ENCODE measurements at regions not wholly inside any gene's neighbourhood (a gene's known extent, or its start where the extent isn't known, plus 50 kb on each side); places are given as distances from the start of the nearest gene placed in this dataset.
A peak's percentile ranks its signal among the peaks of the same experiment; 100 is the strongest.
"Not testable (repeated sequence)": the region's sequence is repeated elsewhere in the genome, so short reads cannot be mapped to it uniquely, and the experiment has no call there.

DNA sequence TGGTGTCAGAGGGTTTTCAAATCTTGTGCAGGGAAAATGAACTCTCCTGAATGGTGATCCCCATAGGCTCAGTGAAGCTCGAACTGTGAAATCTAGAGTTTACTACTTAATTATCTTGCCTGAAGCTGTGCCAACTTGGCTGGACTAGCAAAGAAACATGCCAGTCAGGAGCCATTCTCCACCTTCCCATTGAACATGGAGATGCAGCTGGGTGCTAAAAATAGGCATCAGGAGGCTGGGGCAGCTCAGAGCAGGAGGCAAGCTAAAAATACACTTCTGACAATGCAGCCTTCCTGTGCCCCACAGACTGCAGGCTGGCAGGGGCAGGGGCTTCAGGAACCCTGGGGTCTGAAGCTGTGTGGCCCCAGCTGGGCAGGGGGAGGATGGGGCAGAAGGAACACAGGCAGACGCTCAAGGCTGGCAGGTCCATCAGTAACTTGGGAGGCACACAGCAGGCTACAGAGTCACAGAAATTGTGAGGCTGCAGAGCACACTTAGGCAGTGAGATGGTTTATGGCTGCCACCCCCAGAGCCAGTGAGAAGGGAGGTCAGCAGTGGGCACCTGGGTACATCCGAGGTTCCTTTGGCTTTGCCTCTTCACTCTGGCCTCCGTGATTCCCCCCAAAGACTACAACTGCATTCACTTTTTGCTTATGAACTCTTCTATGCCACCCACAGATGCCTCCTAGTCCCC, 155.4 kb upstream of the KCND3 start:
- no peak for DNase-seq (ENCODE audit: low read depth)
- Histone ChIP-seq H3K27me3 (replicated peaks; ENCODE audit: control insufficient read depth, insufficient read depth, low read length) (peaks cover 30% of the 10 kb centered on the region), H3K4me3 (ENCODE audit: low read length) (no peak overlapping the region), H3K9ac (ENCODE audit: low read length) (no peak overlapping the region), H3K9me3 (ENCODE audit: control insufficient read depth, low read length) (peaks cover 9% of the 10 kb centered on the region), H3K4me1 (ENCODE audit: control insufficient read depth, insufficient read depth, low read length) (no peaks in the 10 kb centered on the region), H3K36me3 (ENCODE audit: control insufficient read depth, insufficient read depth, low read length, severe bottlenecking) (no peaks in the 10 kb centered on the region)

DNA sequence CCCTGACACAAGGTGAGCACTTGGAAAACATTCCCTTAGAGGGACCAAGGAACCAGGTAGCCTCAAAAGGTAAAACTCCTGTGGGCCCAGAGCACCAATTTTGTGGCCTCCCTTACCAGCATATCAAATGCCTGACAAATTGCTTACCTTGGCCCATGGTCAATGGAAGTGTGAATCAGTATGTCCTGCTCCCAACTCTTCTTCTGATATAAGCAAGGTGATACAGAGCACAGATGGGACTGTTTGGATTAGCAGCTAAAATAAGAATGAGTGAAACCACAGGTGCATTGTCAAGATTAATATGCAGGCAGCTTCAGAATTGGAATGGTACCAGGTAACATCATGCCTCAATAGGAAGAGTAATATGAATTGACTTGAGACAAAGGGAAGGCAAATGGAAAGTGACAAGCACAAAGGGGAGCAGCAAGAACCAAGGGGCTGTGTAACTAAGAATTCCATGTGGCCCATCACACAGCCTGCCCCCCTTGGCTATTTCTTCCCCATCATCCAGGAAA, 156.8 kb upstream of the KCND3 start:
- no peaks in the 10 kb centered on the region for H3K36me3 ChIP-seq (ENCODE audit: control insufficient read depth, insufficient read depth, low read length, severe bottlenecking)
- peaks cover 9% of the 10 kb centered on the region for H3K9me3 ChIP-seq (ENCODE audit: control insufficient read depth, low read length)
- DNase-seq (ENCODE audit: low read depth): no peak
- H3K27me3 ChIP-seq (replicated peaks; ENCODE audit: control insufficient read depth, insufficient read depth, low read length): peaks cover 27% of the 10 kb centered on the region
- no peak overlapping the region for H3K4me3 ChIP-seq (ENCODE audit: low read length)
- H3K4me1 ChIP-seq (ENCODE audit: control insufficient read depth, insufficient read depth, low read length): no peaks in the 10 kb centered on the region
- H3K9ac ChIP-seq (ENCODE audit: low read length): no peak overlapping the region

DNA sequence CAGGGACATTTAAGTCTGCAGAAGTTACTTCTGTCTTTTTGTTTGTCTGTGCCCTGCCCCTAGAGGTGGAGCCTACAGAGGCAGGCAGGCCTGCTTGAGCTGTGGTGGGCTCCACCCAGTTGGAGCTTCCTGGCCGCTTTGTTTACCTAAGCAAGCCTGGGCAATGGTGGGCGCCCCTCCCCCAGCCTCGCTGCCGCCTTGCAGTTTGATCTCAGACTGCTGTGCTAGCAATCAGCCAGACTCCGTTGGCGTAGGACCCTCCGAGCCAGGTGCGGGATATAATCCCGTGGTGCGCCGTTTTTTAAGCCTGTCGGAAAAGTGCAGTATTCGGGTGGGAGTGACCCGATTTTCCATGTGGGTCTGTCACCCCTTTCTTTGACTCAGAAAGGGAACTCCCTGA, 170.7 kb upstream of the KCND3 start:
- not testable (repeated sequence) for H3K36me3 ChIP-seq (ENCODE audit: control insufficient read depth, insufficient read depth, low read length, severe bottlenecking)

DNA sequence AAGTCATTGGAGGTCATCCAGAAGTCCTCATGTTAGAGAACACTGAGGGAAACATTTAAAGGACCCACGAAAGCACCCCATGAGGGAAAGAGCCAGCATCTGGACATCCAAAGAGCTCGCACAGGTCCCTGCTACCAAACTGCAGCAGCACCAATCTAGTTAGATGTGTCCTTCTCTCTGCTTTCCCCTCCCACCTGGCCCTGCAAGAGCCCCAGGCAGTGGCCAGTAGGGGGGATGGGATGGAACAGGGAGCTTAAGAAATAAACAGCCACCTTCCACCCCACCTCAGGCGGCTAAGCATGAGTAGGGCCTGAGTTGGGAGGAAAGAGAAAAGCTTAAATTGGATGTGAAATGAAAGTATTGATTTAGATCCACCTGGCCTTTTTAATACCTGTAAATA, 175.9 kb upstream of the KCND3 start:
- H3K4me1 ChIP-seq (ENCODE audit: control insufficient read depth, insufficient read depth, low read length): no peaks in the 10 kb centered on the region
- no peak for DNase-seq (ENCODE audit: low read depth)
- H3K27me3 ChIP-seq (replicated peaks; ENCODE audit: control insufficient read depth, insufficient read depth, low read length): peaks cover 5% of the 10 kb centered on the region
- H3K36me3 ChIP-seq (ENCODE audit: control insufficient read depth, insufficient read depth, low read length, severe bottlenecking): no peaks in the 10 kb centered on the region
- no peaks in the 10 kb centered on the region for H3K9me3 ChIP-seq (ENCODE audit: control insufficient read depth, low read length)
- no peak overlapping the region for H3K4me3 ChIP-seq (ENCODE audit: low read length)
- no peak overlapping the region for H3K9ac ChIP-seq (ENCODE audit: low read length)

More for the DNA sequence above, 170.7 kb upstream of the KCND3 start:
- not testable (repeated sequence) for H3K4me3 ChIP-seq (ENCODE audit: low read length); H3K9me3 ChIP-seq (ENCODE audit: control insufficient read depth, low read length); H3K27me3 ChIP-seq (replicated peaks; ENCODE audit: control insufficient read depth, insufficient read depth, low read length); DNase-seq (ENCODE audit: low read depth); H3K4me1 ChIP-seq (ENCODE audit: control insufficient read depth, insufficient read depth, low read length); H3K9ac ChIP-seq (ENCODE audit: low read length)

DNA sequence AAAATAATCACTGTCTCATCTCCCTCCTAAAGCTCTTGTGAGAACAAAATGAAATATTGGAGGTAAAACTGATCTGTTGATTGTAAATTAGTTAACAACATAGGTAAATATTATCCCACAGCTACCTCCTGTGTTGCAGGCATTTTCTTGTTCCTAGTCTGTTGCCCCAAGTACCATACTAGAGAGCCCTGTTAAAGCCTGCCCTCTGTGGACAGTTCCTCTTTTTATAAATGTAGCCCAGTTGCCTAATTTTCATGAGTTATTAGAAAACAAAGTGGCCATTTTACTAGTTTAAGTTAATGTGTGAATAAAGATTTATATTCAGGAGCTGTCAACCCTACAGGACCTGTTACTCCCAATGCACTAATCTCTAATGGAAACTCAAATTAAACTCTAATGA, 180.0 kb upstream of the KCND3 start:
- no peak for DNase-seq (ENCODE audit: low read depth)
- Histone ChIP-seq H3K4me3 (ENCODE audit: low read length) (no peak overlapping the region), H3K36me3 (ENCODE audit: control insufficient read depth, insufficient read depth, low read length, severe bottlenecking) (no peaks in the 10 kb centered on the region), H3K9ac (ENCODE audit: low read length) (no peak overlapping the region), H3K9me3 (ENCODE audit: control insufficient read depth, low read length) (no peaks in the 10 kb centered on the region), H3K4me1 (ENCODE audit: control insufficient read depth, insufficient read depth, low read length) (no peaks in the 10 kb centered on the region), H3K27me3 (replicated peaks; ENCODE audit: control insufficient read depth, insufficient read depth, low read length) (peaks cover 5% of the 10 kb centered on the region)

DNA sequence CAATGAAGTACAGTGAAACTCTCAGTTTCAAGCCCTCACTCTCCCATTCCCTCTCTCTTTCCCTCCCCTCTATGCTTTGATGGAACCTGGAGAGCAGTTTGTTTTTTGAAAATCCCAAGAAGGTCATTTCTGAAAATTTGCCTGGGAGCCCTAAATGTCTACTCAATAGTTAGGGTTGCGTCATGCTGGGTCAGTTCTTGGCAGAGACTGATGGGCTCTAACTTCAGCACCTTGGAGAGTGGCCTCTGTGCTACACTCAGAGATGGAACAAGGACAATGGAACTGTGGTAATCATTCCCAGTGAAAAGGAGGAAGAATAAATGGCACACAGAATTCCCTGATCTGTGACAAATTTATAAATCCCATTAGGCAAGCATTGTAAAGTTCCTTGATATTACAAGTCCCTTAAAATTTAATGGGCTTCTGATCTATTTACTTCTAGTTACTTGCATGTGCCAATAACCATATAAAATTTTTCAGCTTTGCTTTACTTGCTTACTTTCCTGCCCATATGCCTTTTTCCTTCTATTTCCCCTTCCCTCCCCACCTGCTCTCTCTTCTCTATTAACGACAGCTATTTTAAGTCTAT, 182.9 kb upstream of the KCND3 start:
- peak; percentile 61 for DNase-seq (ENCODE audit: low read depth)
- Histone ChIP-seq H3K9me3 (ENCODE audit: control insufficient read depth, low read length) (no peaks in the 10 kb centered on the region), H3K4me3 (ENCODE audit: low read length) (no peak overlapping the region), H3K4me1 (ENCODE audit: control insufficient read depth, insufficient read depth, low read length) (no peaks in the 10 kb centered on the region), H3K9ac (ENCODE audit: low read length) (no peak overlapping the region), H3K27me3 (replicated peaks; ENCODE audit: control insufficient read depth, insufficient read depth, low read length) (no peaks in the 10 kb centered on the region), H3K36me3 (ENCODE audit: control insufficient read depth, insufficient read depth, low read length, severe bottlenecking) (no peaks in the 10 kb centered on the region)

DNA sequence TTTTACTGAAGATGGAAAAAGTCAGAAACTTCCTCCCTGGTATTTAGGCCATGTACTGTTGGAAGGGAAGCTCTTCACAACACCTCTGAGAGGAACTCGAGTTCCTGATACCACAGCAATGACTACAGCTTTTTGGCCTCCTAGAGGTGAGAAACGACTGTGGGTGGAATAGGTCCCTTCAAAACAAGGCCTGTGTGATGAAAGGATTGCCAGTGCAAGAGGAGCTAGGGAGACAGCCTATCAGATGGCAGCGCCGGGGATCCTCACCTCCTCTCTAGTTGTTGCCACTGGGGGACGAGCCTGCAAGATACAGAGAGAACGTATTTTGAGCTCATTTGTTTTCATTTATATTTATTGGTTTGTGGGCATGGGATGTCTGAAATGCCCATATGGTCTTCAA, 187.8 kb upstream of the KCND3 start:
- no peaks in the 10 kb centered on the region for H3K9me3 ChIP-seq (ENCODE audit: control insufficient read depth, low read length)
- H3K36me3 ChIP-seq (ENCODE audit: control insufficient read depth, insufficient read depth, low read length, severe bottlenecking): no peaks in the 10 kb centered on the region
- peaks cover 4% of the 10 kb centered on the region for H3K27me3 ChIP-seq (replicated peaks; ENCODE audit: control insufficient read depth, insufficient read depth, low read length)
- no peak overlapping the region for H3K4me3 ChIP-seq (ENCODE audit: low read length)
- no peak for DNase-seq (ENCODE audit: low read depth)
- H3K4me1 ChIP-seq (ENCODE audit: control insufficient read depth, insufficient read depth, low read length): no peaks in the 10 kb centered on the region
- H3K9ac ChIP-seq (ENCODE audit: low read length): no peak overlapping the region

DNA sequence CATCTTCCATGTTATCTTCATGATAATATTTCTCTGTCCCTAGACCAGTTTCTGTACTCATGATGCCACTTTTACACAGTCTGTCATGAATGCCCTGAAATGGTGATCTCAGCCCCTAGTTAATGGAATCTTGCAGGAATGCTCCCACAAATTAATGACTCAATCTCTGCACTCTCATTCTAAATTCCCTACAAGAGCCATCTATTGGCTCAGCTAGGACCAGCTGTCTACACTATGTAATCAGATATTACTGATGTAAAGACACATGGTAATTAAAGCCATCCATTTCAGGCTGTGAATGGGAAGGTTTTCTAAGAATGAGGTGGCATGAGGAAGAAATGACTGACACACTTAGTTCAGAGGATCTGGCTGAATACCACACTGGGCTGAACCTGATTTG, 199.1 kb upstream of the KCND3 start:
- Histone ChIP-seq H3K4me1 (ENCODE audit: control insufficient read depth, insufficient read depth, low read length) (no peaks in the 10 kb centered on the region), H3K9ac (ENCODE audit: low read length) (no peak overlapping the region), H3K9me3 (ENCODE audit: control insufficient read depth, low read length) (peaks cover 3% of the 10 kb centered on the region), H3K4me3 (ENCODE audit: low read length) (no peak overlapping the region), H3K27me3 (replicated peaks; ENCODE audit: control insufficient read depth, insufficient read depth, low read length) (peaks cover 3% of the 10 kb centered on the region), H3K36me3 (ENCODE audit: control insufficient read depth, insufficient read depth, low read length, severe bottlenecking) (no peaks in the 10 kb centered on the region)
- no peak for DNase-seq (ENCODE audit: low read depth)

DNA sequence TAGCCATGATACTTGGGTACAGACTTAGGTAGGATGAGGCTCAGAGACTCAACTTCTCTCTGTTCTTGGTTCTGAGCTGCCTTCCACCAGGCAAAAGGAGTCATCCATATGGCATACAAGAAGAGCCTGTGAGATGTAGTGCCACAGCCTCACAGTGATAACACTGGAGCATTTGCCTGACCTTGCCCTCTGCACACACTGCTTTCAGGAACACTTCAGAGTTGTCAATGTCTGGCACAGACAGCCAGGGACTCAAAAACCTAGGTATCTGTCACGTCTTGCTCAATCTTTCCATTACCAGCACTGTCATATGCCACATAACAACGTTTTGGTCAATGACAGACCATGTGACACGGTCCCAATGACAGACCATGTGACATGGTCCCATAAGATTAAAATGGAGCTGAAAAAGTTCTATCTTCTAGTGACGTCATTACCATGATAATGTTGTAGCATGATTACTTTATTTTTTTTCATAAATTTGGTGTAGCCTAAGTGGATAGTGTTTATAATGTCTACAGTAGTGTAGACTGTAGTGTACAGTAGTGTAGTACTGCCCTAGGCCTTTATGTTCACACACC, 199.9 kb upstream of the CTTNBP2NL start:
- no peaks in the 10 kb centered on the region for H3K27me3 ChIP-seq (replicated peaks; ENCODE audit: control insufficient read depth, insufficient read depth, low read length)
- no peak for DNase-seq (ENCODE audit: low read depth)
- no peaks in the 10 kb centered on the region for H3K36me3 ChIP-seq (ENCODE audit: control insufficient read depth, insufficient read depth, low read length, severe bottlenecking)
- H3K4me3 ChIP-seq (ENCODE audit: low read length): no peak overlapping the region
- H3K9ac ChIP-seq (ENCODE audit: low read length): no peak overlapping the region
- H3K4me1 ChIP-seq (ENCODE audit: control insufficient read depth, insufficient read depth, low read length): no peaks in the 10 kb centered on the region
- H3K9me3 ChIP-seq (ENCODE audit: control insufficient read depth, low read length): no peaks in the 10 kb centered on the region

DNA sequence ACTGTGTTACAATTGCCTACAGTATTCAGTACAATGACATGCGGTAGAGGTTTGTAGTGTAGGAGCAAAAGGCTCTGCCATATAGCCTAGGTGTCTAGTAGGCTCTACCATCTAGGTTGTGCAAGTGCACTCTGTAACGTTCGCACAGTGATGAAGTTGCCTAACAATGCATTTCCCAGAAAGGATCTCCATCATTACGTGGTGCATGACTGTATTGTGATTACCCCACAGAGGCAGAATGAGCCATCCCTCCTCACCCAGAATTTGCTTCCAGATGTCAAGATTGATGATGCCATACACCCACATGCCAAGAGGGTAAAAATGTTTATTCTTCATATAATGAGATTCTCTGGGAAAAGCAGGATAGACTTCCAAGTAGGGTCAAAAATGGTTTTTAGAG, 199.3 kb upstream of the CTTNBP2NL start:
- DNase-seq (ENCODE audit: low read depth): no peak
- H3K4me1 ChIP-seq (ENCODE audit: control insufficient read depth, insufficient read depth, low read length): no peaks in the 10 kb centered on the region
- no peak overlapping the region for H3K9ac ChIP-seq (ENCODE audit: low read length)
- H3K9me3 ChIP-seq (ENCODE audit: control insufficient read depth, low read length): no peaks in the 10 kb centered on the region
- H3K4me3 ChIP-seq (ENCODE audit: low read length): no peak overlapping the region
- no peaks in the 10 kb centered on the region for H3K36me3 ChIP-seq (ENCODE audit: control insufficient read depth, insufficient read depth, low read length, severe bottlenecking)
- no peaks in the 10 kb centered on the region for H3K27me3 ChIP-seq (replicated peaks; ENCODE audit: control insufficient read depth, insufficient read depth, low read length)

DNA sequence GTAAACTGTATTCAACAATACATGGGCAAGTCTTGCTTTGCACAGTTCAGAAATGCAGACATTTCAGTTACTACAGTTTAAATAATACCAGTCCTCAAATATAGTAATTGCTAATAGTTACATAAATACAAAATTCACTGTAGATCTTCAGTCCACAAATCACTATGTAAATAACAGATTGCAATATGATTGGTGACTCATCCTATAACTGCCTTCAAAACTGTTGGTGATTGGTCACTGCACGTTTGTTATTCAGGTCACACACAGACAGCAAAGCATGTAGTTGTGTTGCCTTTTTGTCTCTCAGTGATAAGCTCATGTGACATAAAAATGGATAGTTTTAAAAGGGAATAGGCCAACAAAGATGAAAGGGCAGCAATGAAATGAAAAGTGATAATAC, 186.5 kb upstream of the CTTNBP2NL start:
- DNase-seq (ENCODE audit: low read depth): no peak

More for the DNA sequence above, 186.5 kb upstream of the CTTNBP2NL start:
- peaks cover 20% of the 10 kb centered on the region for H3K9me3 ChIP-seq (ENCODE audit: control insufficient read depth, low read length)
- H3K27me3 ChIP-seq (replicated peaks; ENCODE audit: control insufficient read depth, insufficient read depth, low read length): no peaks in the 10 kb centered on the region
- H3K4me1 ChIP-seq (ENCODE audit: control insufficient read depth, insufficient read depth, low read length): no peaks in the 10 kb centered on the region
- H3K4me3 ChIP-seq (ENCODE audit: low read length): no peak overlapping the region
- no peaks in the 10 kb centered on the region for H3K36me3 ChIP-seq (ENCODE audit: control insufficient read depth, insufficient read depth, low read length, severe bottlenecking)
- no peak overlapping the region for H3K9ac ChIP-seq (ENCODE audit: low read length)

Measured in adipocyte (in vitro differentiated cells).